ENCODE measurements at regions not wholly inside any gene's neighbourhood (a gene's known extent, or its start where the extent isn't known, plus 50 kb on each side); places are given as distances from the start of the nearest gene placed in this dataset.

GRCh38 chr1:195697130-195697529 lies 911.1 kb downstream of the KCNT2 start:
- TF ChIP-seq REST (IDR thresholded peaks at IDR 0.05; ENCODE audit: insufficient read depth in 1 of 2, low read depth in 2 of 2, low read length in 2 of 2) (no peak), SIN3A (IDR thresholded peaks at IDR 0.05; ENCODE audit: borderline replicate concordance, insufficient read depth, low read length) (no peak), POLR2AphosphoS5 (IDR thresholded peaks at IDR 0.05; ENCODE audit: low read depth, low read length) (no peak)

- TF ChIP-seq SIN3A (IDR thresholded peaks at IDR 0.05; ENCODE audit: borderline replicate concordance, insufficient read depth, low read length) (no peak), POLR2AphosphoS5 (IDR thresholded peaks at IDR 0.05; ENCODE audit: low read depth, low read length) (no peak), REST (IDR thresholded peaks at IDR 0.05; ENCODE audit: insufficient read depth in 1 of 2, low read depth in 2 of 2, low read length in 2 of 2) (no peak), TAF1 (IDR thresholded peaks at IDR 0.05; ENCODE audit: borderline replicate concordance, insufficient read depth, low read length) (no peak), FOXP2 (optimal IDR thresholded peaks at IDR 0.05; ENCODE audit: borderline replicate concordance, extremely low read depth, extremely low read length, insufficient read depth) (no peak)
Observed at GRCh38 chr1:195686764-195687163, 921.5 kb downstream of the KCNT2 start.

- no peak for TF ChIP-seq FOXP2 (optimal IDR thresholded peaks at IDR 0.05; ENCODE audit: borderline replicate concordance, extremely low read depth, extremely low read length, insufficient read depth)
- no peak for TF ChIP-seq SIN3A (IDR thresholded peaks at IDR 0.05; ENCODE audit: borderline replicate concordance, insufficient read depth, low read length)
- TF ChIP-seq REST (IDR thresholded peaks at IDR 0.05; ENCODE audit: insufficient read depth in 1 of 2, low read depth in 2 of 2, low read length in 2 of 2): no peak
- no peak for TF ChIP-seq TAF1 (IDR thresholded peaks at IDR 0.05; ENCODE audit: borderline replicate concordance, insufficient read depth, low read length)
- TF ChIP-seq POLR2AphosphoS5 (IDR thresholded peaks at IDR 0.05; ENCODE audit: low read depth, low read length): no peak
Observed at GRCh38 chr1:195664628-195665027, 943.6 kb downstream of the KCNT2 start.

DNA sequence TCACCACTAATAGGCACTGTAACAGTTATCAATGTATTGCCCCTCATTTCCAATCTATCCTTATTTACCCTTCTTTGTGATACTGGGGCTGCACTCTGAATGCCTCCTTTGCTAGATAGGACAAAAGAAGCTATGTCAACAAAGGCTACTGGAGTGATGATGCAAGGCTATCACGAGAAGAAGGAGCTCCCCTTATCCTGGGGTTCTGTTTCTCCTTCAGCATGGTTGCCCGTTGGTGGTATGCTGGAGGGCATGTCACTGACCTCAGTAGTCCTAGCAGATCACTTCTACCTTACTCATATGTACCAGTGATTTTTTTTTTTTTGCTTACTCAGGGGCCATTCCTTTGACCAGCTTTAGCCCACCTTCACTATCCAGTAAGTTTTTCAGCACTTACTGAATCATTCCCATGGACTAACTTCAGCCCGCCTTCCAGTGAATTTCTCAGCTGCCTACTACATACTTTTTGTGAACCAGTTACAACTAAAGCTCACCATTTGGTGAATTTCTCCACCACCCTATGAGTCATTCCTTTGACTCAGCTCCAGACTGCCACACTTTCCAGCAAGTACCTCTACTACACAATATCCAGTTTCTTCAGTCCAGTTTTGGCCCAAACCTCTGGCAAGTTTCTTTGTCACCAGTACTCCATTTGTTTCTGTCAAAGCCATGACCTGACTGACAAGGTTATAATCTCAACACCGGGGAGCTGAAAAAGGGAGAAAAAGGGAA lies 944.5 kb downstream of the KCNT2 start:
- no peak for TF ChIP-seq REST (IDR thresholded peaks at IDR 0.05; ENCODE audit: insufficient read depth in 1 of 2, low read depth in 2 of 2, low read length in 2 of 2)
- no peak for TF ChIP-seq SIN3A (IDR thresholded peaks at IDR 0.05; ENCODE audit: borderline replicate concordance, insufficient read depth, low read length)
- no peak for TF ChIP-seq FOXP2 (optimal IDR thresholded peaks at IDR 0.05; ENCODE audit: borderline replicate concordance, extremely low read depth, extremely low read length, insufficient read depth)
- no peak for TF ChIP-seq POLR2AphosphoS5 (IDR thresholded peaks at IDR 0.05; ENCODE audit: low read depth, low read length)
- no peak for TF ChIP-seq TAF1 (IDR thresholded peaks at IDR 0.05; ENCODE audit: borderline replicate concordance, insufficient read depth, low read length)

DNA sequence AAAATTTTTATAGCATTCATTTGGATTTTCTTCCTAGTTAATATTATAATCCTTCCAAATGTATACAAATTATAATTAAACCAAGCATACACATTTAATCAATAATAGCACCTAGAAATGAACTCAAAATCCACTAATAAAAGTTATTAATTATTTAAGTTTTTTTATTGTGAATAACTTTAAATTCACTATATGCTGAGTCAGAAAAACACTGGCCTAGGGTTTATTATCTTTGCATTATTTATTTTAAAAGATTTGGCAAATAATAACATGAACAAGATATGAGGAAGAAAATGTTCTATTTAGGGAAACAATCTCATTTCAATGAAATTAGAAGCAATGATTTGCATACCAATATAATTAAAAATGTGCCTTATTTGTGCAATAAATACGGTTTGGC lies 951.5 kb downstream of the KCNT2 start:
- TF ChIP-seq SIN3A (IDR thresholded peaks at IDR 0.05; ENCODE audit: borderline replicate concordance, insufficient read depth, low read length) (no peak), TAF1 (IDR thresholded peaks at IDR 0.05; ENCODE audit: borderline replicate concordance, insufficient read depth, low read length) (no peak), FOXP2 (optimal IDR thresholded peaks at IDR 0.05; ENCODE audit: borderline replicate concordance, extremely low read depth, extremely low read length, insufficient read depth) (no peak), REST (IDR thresholded peaks at IDR 0.05; ENCODE audit: insufficient read depth in 1 of 2, low read depth in 2 of 2, low read length in 2 of 2) (no peak), POLR2AphosphoS5 (IDR thresholded peaks at IDR 0.05; ENCODE audit: low read depth, low read length) (no peak)
